ENCODE measurements at regions not wholly inside any gene's neighbourhood (a gene's known extent, or its start where the extent isn't known, plus 50 kb on each side); places are given as distances from the start of the nearest gene placed in this dataset.

DNA sequence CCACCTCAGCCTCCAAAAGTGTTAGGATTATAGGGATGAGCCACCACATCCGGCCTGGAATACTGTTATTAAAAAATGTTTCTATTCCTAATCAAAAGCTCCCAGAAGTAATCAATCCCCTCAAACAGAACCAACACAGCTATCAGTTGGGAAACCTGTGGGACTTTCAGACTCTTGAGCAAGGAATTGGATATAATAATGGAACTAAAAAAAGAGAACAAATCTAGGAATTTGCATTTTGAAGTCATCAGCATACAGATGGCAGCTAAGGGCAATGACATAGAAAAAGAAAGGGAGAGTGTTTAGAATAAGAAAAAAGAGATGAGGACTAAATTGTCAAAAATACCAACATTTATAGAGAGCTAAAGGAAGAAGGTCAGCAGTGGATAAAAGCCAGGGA is 54.7 kb upstream of the AMN1 start:
- TF ChIP-seq, protein P1, sequence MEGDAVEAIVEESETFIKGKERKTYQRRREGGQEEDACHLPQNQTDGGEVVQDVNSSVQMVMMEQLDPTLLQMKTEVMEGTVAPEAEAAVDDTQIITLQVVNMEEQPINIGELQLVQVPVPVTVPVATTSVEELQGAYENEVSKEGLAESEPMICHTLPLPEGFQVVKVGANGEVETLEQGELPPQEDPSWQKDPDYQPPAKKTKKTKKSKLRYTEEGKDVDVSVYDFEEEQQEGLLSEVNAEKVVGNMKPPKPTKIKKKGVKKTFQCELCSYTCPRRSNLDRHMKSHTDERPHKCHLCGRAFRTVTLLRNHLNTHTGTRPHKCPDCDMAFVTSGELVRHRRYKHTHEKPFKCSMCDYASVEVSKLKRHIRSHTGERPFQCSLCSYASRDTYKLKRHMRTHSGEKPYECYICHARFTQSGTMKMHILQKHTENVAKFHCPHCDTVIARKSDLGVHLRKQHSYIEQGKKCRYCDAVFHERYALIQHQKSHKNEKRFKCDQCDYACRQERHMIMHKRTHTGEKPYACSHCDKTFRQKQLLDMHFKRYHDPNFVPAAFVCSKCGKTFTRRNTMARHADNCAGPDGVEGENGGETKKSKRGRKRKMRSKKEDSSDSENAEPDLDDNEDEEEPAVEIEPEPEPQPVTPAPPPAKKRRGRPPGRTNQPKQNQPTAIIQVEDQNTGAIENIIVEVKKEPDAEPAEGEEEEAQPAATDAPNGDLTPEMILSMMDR (IDR thresholded peaks at IDR 0.05) = no peak
- TF ChIP-seq EZH2 (IDR thresholded peaks at IDR 0.05; ENCODE audit: borderline replicate concordance, insufficient read depth, low read depth, low read length, poor library complexity, severe bottlenecking) = no peak

Measured in B cell (primary cell).